Smooth muscle cell (in vitro differentiated cells): ENCODE measurements at regions not wholly inside any gene's neighbourhood (a gene's known extent, or its start where the extent isn't known, plus 50 kb on each side); places are given as distances from the start of the nearest gene placed in this dataset.

Experiments used
- DNase-seq: peaks from one replicate; lab custom pipeline; 2025; ENCODE audit not compliant: unreplicated experiment; lab: John Stamatoyannopoulos, UW
- H2AFZ ChIP-seq: fragments of 200-600 bp; sonication (generic); 2 replicates; pipeline ENCODE4 v1.6.0; 2016; ENCODE audit warnings: antibody characterized with exemption, low read depth, mild to moderate bottlenecking
- H3F3A ChIP-seq: fragments of 200-600 bp; sonication (generic); 2 replicates; pipeline ENCODE4 v1.6.0; 2017; ENCODE audit warnings: antibody characterized with exemption, low read depth
- H3K27ac ChIP-seq: fragments of 200-600 bp; sonication (generic); 2 replicates; pipeline ENCODE4 v1.5.1; 2016; ENCODE audit warnings: low read depth, mild to moderate bottlenecking
- H3K27me3 ChIP-seq: fragments of 200-600 bp; sonication (generic); 2 replicates; pipeline ENCODE4 v1.6.1; 2016; ENCODE audit warnings: low read depth, mild to moderate bottlenecking
- H3K36me3 ChIP-seq: fragments of 200-600 bp; sonication (generic); 2 replicates; pipeline ENCODE4 v1.5.1; 2016; ENCODE audit warnings: low read depth
- H3K4me1 ChIP-seq: fragments of 200-600 bp; sonication (generic); 2 replicates; pipeline ENCODE4 v1.5.1; 2016; ENCODE audit warnings: low read depth
- H3K4me2 ChIP-seq: fragments of 200-600 bp; sonication (generic); 2 replicates; pipeline ENCODE4 v1.6.0; 2016; ENCODE audit warnings: mild to moderate bottlenecking
- H3K4me3 ChIP-seq: fragments of 200-600 bp; sonication (generic); 2 replicates; pipeline ENCODE4 v1.5.1; 2016; ENCODE audit warnings: mild to moderate bottlenecking
- H3K79me2 ChIP-seq: fragments of 200-600 bp; sonication (generic); 2 replicates; pipeline ENCODE4 v1.6.0; 2016; ENCODE audit warnings: low read depth, mild to moderate bottlenecking
- H3K9ac ChIP-seq: fragments of 200-600 bp; sonication (generic); 2 replicates; pipeline ENCODE4 v1.6.0; 2016; ENCODE audit warnings: low read depth
- H3K9me3 ChIP-seq: fragments of 200-600 bp; sonication (generic); replicated peaks from 2 replicates; pipeline ENCODE4 v1.5.1; 2016; ENCODE audit warnings: low read depth
- H4K20me1 ChIP-seq: fragments of 200-600 bp; sonication (generic); 2 replicates; pipeline ENCODE4 v1.6.0; 2016; ENCODE audit warnings: low read depth
- WGBS: methylation state at CpG from one replicate; pipeline ENCODE4 v1.1.7; 2016; ENCODE audit warnings: low lambda C conversion rate; 5-methylcytosine and 5-hydroxymethylcytosine counted together
- TF ChIP-seq, protein P1 (sequence below): fragments of 200-600 bp; sonication (generic); IDR thresholded peaks from 2 replicates; pipeline ENCODE4 v1.5.1; 2017; ENCODE audit warnings: borderline replicate concordance, mild to moderate bottlenecking, antibody characterized with exemption; ENCODE audit not compliant: insufficient read depth, poor library complexity, severe bottlenecking

DNA sequence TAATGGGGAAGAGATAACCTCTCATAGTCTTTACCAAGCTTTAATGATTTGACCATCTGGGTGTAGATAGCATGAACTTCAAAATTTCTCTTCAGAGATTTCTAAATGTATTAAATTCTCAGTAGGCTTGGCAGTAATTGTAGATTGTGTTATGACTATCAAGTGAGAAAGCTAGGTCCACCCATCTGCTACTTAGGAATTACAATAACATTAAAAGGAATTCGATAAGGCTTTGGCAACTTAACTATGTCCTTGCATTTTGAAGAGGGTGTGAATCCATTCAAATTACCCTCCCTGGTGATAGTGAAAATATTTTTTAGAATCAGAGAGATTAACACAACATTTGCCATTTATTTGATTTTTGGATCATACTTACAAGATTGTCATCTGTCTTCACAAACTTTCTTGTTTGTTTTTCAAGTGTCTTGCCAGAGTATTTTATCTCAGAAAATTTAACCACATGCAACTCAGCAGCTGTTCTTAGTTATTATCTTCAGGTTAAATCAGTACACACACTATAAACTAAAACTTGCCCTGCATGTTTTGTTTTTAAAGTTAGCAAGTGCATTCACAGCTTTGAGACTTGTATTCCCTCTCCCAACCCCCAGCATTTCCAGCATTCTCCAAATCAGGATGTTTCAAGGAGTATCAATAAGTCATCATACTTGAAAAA, 69.6 kb upstream of the COL8A1 start:
- DNase-seq: no peak
- Histone ChIP-seq H3K4me3 (no peak overlapping the region), H4K20me1 (no peaks in the 10 kb centered on the region), H3K9ac (no peak overlapping the region), H3K4me1 (no peaks in the 10 kb centered on the region), H2AFZ (no peak overlapping the region), H3K79me2 (no peaks in the 10 kb centered on the region), H3K9me3 (no peaks in the 10 kb centered on the region), H3K27ac (no peak overlapping the region), H3F3A (no peaks in the 10 kb centered on the region), H3K27me3 (no peaks in the 10 kb centered on the region), H3K4me2 (no peak overlapping the region), H3K36me3 (no peaks in the 10 kb centered on the region)
- TF ChIP-seq, protein P1, sequence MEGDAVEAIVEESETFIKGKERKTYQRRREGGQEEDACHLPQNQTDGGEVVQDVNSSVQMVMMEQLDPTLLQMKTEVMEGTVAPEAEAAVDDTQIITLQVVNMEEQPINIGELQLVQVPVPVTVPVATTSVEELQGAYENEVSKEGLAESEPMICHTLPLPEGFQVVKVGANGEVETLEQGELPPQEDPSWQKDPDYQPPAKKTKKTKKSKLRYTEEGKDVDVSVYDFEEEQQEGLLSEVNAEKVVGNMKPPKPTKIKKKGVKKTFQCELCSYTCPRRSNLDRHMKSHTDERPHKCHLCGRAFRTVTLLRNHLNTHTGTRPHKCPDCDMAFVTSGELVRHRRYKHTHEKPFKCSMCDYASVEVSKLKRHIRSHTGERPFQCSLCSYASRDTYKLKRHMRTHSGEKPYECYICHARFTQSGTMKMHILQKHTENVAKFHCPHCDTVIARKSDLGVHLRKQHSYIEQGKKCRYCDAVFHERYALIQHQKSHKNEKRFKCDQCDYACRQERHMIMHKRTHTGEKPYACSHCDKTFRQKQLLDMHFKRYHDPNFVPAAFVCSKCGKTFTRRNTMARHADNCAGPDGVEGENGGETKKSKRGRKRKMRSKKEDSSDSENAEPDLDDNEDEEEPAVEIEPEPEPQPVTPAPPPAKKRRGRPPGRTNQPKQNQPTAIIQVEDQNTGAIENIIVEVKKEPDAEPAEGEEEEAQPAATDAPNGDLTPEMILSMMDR: no peak
- WGBS: 95% methylated on average over 1 of the region's 1 CpG

DNA sequence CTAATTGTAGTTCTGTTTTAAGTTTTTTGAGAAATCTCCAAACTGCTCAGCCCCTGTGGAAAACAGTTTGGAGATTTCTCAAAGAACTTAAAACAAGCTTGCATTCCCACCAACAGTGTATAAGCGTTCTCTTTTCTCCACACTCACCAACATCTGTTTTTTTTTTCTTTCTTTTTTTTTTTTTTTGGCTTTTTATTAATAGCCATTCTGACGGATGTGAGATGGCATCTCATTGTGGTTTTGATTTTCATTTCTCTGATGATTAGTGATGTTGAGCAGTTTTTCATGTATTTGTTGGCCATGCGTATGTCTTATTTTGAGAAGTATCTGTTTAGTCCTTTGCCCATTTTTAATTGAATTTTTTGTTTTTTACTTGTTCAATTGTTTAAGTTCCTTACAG, 73.1 kb upstream of the COL8A1 start:
- no peaks in the 10 kb centered on the region for H4K20me1 ChIP-seq
- H2AFZ ChIP-seq: no peak overlapping the region
- H3K9me3 ChIP-seq: no peaks in the 10 kb centered on the region
- H3K36me3 ChIP-seq: no peaks in the 10 kb centered on the region
- WGBS: 82% methylated on average over 3 of the region's 3 CpGs
- TF ChIP-seq, protein P1: no peak
- no peaks in the 10 kb centered on the region for H3F3A ChIP-seq
- no peaks in the 10 kb centered on the region for H3K79me2 ChIP-seq
- no peaks in the 10 kb centered on the region for H3K4me1 ChIP-seq
- no peak overlapping the region for H3K4me2 ChIP-seq
- DNase-seq: no peak
- no peak overlapping the region for H3K4me3 ChIP-seq
- no peak overlapping the region for H3K9ac ChIP-seq
- no peaks in the 10 kb centered on the region for H3K27me3 ChIP-seq
- no peak overlapping the region for H3K27ac ChIP-seq

DNA sequence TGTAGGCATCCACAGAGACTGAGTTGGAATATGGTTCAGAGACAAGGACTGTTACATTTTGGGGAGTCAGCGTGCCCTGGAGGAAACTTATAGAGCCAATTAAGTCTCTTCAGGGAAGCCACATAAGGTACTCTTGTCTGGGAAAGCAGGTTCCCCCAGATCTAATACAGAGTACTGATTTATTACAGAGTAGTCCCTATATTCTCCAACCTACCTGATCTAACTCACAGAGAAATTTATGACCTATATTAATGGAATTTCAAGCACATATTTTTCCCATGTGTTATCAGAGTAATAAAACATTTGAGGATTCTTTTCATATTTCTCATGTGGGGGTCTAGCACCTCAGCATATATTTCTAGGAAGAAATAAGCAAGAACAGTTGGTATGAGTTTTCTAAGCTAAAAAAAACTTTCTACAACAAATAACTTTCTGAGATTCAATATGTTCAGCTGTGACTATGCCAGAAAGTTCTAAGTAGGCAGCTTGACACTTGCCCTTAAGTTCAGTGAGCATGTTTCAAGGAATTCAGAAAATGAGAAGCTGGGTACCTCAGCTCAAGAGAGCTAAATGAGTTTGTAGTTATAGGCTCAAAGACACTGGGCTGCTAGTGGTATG, 75.3 kb upstream of the COL8A1 start:
- H4K20me1 ChIP-seq: no peaks in the 10 kb centered on the region
- no peak overlapping the region for H3K9ac ChIP-seq
- H2AFZ ChIP-seq: no peak overlapping the region
- DNase-seq: no peak
- no peak overlapping the region for H3K27ac ChIP-seq
- WGBS: 100% methylated on average over 1 of the region's 1 CpG
- H3K79me2 ChIP-seq: no peaks in the 10 kb centered on the region
- no peaks in the 10 kb centered on the region for H3K4me1 ChIP-seq
- no peak overlapping the region for H3K4me3 ChIP-seq
- no peak overlapping the region for H3K4me2 ChIP-seq
- H3K9me3 ChIP-seq: no peaks in the 10 kb centered on the region
- H3K27me3 ChIP-seq: no peaks in the 10 kb centered on the region
- no peaks in the 10 kb centered on the region for H3K36me3 ChIP-seq
- TF ChIP-seq, protein P1: no peak
- no peaks in the 10 kb centered on the region for H3F3A ChIP-seq

DNA sequence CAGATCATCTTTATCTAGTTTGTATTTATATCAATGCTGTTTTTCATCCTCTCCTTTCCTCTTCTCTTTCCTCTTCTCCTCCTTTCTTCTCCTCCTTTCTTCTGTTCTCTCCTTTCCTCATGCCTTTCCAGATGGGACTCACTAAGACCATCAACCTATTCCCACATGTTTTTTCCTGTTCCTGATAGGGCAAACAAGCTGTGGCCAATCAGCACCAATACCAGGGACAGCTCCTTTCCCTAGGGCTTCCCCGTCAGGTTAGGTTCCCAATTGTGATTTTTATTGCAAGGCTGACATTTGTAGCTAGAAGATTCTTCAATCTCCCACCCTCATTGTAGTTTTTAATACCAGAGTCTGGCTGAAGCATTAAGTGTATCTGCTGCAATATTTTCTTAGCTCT, 76.3 kb upstream of the COL8A1 start:
- H3K9ac ChIP-seq: no peak overlapping the region
- 14% methylated on average over 1 of the region's 1 CpG for WGBS
- no peak overlapping the region for H3K4me3 ChIP-seq
- H3K27me3 ChIP-seq: no peaks in the 10 kb centered on the region
- no peak overlapping the region for H3K4me2 ChIP-seq
- no peaks in the 10 kb centered on the region for H3K4me1 ChIP-seq
- DNase-seq: no peak
- no peaks in the 10 kb centered on the region for H3K79me2 ChIP-seq
- no peak overlapping the region for H3K27ac ChIP-seq
- TF ChIP-seq, protein P1: no peak
- H3F3A ChIP-seq: no peaks in the 10 kb centered on the region
- H4K20me1 ChIP-seq: no peaks in the 10 kb centered on the region
- no peaks in the 10 kb centered on the region for H3K36me3 ChIP-seq
- H2AFZ ChIP-seq: no peak overlapping the region
- no peaks in the 10 kb centered on the region for H3K9me3 ChIP-seq
